HG03469 (cell line): ENCODE measurements at regions not wholly inside any gene's neighbourhood (a gene's known extent, or its start where the extent isn't known, plus 50 kb on each side); places are given as distances from the start of the nearest gene placed in this dataset.
A peak's percentile ranks its signal among the peaks of the same experiment; 100 is the strongest.
"Not testable (repeated sequence)": the region's sequence is repeated elsewhere in the genome, so short reads cannot be mapped to it uniquely, and the experiment has no call there.

Source experiments
- ATAC-seq: cut with Tn5 transposase; IDR thresholded peaks from one replicate; pipeline ENCODE4 v1.9.1; 2021; ENCODE audit warnings: mild to moderate bottlenecking, moderate library complexity, moderate number of reproducible peaks; ENCODE audit not compliant: unreplicated experiment

DNA sequence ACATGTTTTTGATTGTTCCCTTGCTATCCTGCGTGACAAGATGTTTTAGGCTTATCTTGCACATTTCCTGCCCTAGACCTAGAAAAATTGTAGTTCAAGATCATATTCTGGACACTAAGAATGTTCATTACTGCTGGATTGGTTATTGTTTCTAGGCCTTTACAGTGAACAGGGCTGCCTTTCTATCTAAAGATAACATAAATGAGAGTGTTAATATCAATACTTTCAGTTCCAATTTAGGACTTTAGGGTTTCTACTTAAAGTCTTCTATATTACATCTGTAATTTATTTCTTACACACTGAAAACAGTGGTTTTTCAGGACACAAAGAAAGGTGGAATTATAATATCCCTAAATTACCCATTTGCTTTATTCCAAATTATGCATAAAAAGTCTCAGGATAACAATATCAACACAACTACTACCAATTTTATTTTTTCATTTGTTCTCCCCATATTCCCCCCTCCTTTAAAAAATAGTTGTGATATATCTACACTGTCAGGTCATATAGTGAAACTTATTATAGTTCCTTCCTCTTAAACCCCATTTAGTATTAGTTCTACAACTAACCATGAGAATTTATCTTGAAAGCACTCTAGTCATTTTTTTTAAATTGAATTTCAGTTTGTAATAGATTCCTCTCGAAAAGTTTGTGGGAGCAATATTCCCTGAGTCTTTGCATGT is 293.9 kb upstream of the RIOK2 start:
- peak; percentile 41 for ATAC-seq

DNA sequence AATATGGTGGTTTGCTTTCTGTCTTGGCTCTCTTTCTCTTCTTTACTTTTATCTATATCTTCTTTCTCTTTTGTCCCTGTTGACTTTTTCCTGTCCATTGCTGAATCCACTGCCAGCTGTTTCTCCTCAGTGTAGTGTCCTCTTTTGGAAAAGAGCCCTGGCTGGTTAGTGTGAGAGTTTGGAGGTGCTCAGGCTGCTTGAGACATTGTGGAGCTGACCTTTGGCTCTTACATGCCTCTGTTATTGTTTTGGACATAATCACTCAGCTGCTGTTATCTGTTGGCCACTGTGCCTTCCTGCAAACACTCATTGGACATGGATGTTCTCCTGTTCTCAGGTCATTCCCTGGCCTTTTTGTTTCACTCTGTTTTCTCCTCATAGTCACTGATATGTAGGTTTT is 295.4 kb upstream of the RIOK2 start:
- ATAC-seq, result no peak

DNA sequence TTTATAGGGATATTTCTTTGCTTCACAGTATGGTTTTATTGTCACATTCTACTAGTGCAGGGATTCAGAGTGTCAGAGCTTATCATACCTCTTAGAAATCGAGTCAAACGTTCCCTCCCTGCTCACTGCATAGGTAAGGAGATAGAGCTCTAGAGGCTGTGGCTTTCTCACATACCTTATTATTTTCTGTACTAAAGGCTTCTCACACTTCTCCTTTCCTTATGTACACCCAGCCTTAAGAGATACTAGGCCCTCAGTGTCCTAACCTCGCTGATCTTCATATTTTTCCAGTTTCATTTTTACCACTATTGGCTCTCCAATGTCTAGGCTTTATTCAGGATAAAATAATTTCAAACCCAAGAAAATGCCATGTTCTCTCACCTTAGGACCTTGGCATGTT is 297.3 kb upstream of the RIOK2 start:
- ATAC-seq, result no peak

DNA sequence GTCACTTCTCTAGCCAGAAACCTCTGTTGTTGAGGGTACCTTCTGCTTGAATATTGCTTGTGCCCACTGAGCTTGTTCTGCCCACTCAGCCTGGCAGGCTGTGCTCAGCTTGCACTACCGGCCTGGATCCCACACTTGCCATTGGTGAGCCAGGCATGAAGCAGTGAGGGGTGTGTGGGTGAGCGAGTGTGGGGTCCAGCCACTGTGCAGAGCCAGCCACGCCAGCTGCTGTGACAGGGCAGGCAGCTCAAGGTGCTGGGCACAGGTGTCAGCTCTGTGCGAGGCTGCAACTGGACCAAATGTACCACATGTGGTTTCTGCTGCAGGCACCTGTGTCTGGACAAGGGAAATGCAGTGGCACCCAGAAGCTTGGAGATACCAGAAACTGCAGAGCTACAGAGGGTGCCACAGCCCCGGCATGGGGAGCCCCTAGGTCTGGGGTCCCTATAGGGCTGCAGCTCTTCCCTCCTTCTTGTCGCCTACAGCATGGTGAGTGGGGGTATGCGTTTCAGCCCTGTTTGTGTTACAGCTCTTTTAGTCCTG is 305.1 kb upstream of the RIOK2 start:
- ATAC-seq, result no peak

DNA sequence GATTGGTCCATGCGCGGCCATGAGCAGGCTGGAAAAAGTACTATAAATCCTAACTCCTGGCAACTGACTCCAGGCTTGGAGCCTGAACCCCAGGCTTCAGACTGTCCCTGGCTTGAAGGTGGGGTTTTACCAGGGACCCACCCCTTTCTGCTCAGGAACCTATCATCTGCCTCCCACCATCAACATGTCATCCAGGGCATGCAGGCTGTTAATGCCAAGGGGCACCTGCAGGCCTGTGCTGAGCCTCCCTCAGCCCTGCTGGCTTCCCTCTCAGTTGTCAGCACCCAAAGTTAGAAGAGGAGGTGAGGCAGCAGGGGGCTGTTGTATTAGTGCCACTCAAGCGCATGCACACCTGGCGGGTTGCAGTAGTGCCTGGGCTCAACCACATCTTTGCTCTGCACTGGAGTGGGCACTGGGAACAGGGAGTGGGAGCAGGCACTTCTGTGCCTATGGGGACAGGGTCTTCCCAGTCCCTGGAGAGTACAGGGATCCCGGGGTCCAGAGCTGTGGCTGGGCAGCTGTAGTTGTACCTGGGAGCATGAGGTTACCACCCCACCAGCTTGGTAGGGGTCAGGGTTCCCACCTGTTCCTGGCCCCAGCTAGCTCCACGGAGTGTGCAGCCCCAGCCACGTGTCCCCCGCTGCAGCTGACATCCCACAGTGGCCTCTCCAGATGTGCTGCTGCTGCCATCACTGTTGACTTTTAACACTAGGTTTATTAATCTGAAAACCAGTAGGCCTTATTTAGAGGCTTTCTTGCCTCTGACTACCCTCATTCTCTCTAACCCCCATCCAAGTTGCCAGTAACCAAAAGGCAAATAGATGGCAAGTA is 306.2 kb upstream of the RIOK2 start:
- no peak for ATAC-seq

DNA sequence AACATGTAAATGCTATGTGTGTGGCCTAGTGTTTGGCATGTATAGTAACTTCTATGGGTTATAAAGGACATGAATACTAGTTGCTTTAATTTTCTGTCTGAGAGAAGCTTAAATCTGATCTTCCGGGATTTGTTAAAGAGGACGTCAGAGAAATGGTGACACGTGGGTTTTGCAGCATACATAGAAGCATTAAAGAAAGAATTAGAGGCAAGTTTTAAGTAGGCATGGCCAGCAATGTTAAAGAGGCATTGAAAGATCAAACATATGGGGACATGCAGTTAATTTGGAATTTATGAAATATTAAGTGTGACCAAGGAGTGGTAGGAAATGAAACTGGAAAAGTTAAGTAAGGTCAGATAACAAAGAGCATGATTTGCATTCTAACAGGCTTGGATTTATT is 311.4 kb upstream of the RIOK2 start:
- no peak for ATAC-seq

DNA sequence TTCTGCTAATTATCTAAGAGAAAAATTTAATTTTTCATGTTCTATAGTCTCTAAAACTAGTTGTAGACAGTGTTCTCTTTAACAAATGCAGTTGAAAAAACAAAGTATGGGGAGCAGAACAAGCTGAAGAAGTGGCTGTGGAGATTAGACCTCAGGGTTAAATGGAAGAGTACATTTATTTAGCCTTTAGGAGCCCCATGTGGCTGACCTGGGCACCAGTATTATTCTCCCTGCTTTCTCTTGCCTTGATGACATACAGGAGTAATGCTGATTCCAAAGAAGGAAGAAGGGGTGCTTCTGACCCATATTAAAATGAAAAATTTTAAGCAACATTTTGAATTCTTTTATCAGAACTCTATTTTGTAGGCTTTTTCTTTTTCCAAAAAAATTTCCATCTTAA is 312.3 kb upstream of the RIOK2 start:
- ATAC-seq, result no peak

DNA sequence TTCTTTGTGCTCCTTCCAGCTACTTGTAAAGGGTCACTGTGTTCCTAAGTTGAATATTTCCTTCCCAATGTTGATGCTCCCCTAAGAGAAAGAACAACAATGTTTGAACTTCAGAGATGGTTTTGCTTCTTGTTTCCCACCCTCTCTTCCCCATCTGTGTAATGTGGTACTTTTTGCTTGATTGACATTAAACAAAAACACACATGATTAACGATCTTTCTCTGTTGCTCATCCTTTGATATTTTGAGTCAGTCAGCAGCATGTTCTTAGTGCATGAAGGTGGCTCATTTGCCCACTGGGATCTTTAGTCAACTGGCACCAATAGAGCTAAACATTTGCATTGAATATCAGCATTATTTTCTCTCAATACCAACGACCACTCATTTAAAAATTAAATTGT is 313.0 kb upstream of the RIOK2 start:
- ATAC-seq, result no peak

DNA sequence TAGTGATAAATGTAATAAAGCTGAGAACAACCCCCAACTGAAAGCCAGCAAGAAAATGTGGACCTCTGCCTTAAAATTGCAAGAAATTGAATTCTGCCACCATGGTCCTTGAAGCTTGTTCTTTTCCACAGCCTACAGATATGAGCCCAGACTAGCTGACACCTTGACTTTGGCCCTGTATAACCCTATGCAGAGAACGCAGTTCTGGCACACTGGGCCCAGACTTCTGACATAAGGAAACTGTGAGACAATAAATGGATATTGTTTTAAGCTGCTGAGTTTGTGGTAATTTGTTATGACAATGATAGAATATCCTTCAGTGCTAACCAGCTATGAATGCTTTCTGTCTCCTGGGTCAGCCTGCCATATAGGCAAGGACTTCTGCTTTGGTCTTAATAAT is 315.6 kb upstream of the RIOK2 start:
- ATAC-seq, result no peak

DNA sequence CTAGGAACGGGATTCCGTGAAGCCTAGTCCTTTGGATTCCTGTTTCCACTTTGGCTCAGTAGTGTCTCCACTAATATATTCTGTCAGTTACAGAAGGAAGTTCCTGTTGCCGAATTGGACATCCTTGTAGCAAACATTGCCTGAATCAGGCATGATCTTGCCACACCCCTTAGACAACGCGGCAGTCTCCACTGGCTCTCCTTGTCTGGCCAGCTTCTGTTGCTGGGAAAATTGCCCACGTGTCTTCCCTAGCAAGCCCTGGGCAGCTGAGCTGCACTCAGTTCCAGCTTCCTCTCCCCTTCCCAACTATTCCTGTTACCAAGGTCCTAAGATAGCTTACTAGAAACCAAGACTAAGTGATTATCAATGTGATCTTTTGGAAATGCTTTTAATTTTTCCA is 316.6 kb upstream of the RIOK2 start:
- ATAC-seq, result no peak

DNA sequence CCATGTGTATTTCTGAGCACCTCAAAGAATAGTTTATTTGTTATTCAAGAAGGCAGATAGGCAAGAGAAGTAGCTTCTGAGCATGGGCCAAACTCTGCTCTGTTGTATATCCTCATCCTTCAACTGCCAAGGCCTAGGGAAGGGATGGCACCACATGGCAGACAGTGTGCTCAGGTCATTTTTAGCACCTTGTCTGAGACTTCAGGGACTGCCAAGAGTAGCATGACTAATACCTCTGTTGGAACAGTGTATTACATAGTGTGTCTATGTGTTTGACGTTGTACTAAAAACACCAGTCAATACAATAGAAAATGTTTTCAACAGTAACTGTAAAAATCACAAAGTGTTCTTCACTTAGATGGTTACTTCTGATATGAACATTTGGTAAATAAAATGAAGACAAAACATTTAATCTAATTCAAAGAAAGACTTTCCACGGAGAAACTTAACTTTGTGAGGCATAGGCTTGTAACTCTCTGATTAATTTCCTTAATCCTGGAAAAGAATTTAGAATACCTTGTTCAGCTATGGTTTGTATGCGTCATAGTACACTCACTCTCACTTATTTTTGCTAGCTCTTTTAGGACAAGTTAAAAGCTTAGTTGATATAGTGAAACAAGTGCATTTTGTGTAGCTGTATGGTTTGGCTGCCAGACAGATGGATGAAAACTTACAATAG is 318.4 kb upstream of the RIOK2 start:
- no peak for ATAC-seq

DNA sequence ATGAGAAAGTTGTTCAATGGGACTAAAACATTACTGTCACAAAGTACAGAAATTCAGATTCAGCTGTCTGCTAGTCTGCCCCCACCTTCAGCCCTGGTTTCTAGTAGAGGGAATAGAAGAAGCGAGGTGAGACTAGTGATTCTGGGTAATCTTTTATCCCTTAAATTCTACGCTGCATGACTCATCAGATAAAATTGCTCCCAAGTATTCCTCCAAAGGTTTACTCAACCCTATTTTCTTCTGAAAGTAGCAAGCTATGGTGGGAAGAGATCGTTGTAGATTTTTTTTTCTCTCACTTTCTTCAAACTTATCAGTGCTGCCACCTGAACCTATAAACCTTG is 318.9 kb upstream of the RIOK2 start:
- no peak for ATAC-seq

DNA sequence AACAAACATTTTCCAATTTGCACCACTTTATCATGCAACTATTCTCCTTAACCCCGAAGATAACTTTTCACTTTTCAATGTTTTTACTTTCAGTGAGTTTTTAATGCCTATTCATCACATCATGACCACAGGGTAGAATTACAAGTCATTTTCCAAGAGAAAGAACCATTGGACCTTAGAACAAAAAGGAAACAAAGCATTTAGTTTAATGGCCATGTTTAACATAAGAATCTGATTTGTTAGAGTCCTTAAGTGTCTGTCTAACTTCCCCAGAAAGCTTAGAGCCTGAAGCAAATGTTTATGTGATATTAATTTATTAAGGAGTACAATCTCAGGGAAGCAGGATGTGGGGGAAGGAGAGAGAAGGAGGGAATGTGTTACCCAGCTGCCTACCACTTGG is 325.8 kb upstream of the RIOK2 start:
- ATAC-seq, result no peak

DNA sequence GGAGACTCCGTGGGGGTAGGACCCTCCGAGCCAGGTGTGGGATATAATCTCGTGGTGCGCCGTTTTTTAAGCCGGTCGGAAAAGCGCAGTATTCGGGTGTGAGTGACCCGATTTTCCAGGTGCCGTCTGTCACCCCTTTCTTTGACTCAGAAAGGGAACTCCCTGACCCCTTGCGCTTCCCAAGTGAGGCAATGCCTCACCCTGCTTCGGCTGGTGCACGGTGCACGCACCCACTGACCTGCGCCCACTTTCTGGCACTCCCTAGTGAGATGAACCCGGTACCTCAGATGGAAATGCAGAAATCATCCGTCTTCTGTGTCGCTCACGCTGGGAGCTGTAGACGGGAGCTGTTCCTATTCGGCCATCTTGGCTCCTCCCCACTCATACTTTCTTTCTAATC is 336.5 kb upstream of the RIOK2 start:
- ATAC-seq, result not testable (repeated sequence)

DNA sequence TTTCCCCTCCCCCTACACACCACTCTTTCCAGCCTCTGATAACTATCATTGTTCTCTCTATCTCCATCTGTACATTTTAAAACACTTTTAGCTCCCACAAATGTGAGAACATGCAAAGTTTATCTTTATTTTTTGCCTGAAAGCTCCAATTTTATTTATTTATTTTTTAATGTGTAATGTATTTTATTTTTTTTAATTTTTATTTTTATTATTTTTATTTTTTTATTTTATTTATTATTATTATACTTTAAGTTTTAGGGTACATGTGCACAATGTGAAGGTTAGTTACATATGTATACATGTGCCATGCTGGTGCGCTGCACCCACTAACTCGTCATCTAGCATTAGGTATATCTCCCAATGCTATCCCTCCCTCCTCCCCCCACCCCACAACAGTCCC is 340.3 kb upstream of the RIOK2 start:
- ATAC-seq, result not testable (repeated sequence)

DNA sequence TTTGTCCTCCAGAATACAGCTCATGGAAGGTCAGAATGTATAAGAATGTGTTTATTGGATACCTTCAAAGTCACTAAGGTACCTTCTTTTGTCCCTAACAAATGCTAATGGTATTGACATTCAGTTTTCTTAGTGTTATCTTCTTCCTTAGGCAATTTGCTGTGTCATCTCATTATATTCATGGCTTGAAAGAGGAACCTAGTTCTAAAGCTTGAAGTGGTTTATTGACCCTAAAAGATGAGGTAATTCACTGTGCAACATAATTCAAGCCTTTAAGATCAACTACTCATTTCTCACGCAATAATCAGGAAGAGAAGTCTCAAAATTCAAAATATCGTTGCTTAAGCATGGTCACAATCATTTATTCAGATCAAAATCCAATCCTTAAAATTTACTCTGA is 342.7 kb upstream of the RIOK2 start:
- no peak for ATAC-seq

DNA sequence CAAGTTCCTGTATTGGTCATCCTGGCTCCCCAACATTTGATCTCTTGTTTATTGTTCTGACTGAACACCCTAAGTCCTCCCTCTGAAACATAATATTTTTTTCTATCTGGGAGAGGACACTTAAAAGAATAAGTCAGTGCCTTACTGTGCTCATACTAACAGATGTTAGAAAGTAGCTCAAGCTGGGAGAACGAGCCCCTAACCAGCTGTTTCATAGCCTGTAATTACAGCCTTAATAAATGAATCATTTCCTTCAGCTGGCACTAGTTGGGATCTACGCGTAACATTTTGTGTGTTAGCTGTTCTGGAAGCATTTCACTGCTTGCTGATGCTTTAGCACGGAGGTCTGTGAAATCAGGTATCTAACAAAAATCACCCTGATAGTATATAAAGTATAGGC is 345.9 kb upstream of the RIOK2 start:
- no peak for ATAC-seq

DNA sequence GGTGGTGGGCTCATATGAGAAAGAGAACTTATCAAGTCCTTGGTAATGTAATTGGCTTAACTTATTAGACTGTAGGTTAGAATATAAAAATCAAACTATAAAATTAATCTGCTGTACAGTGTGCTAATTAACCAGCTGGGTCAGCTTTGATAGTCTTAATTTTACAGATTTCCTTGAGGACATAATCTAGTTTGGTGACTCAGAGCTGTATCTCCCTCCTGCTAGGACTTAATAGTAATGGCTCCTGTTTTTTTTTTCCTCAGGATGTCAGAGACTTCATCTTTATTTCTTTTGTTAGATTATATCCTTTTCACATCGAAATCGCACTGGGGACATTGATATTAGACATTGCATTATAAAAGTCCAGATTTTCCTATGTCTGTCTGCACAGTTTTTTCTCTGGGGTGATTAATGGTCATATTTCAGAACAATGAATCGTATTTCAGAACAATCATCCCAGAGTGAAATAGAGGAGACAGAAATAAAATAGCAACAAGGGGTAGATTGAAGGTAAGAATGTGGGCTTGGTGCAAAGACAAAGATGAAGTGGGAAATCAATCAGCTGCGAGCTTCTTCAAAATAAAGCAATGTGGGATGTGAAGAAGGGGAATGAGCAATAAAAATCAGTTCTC is 346.4 kb upstream of the RIOK2 start:
- ATAC-seq, result no peak

DNA sequence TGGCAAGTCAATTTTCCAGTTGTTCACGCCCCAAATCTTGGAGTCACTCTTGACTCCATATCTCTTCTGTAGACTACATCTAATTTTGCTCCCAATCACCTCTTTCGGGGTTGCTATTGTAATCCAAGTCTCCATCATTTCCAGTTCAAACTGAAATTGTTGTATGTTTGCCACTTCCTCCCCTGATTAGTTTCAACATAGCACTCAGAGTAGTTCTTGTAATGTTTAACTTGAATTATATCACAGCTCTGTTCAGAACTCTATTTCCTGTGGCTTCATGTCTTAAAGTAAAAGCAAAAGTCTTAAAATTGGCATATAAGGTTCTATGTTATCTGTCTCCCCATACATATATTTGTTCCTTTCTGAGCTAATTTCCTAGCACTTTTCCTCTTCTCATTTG is 348.5 kb upstream of the RIOK2 start:
- ATAC-seq, result peak; percentile 65

DNA sequence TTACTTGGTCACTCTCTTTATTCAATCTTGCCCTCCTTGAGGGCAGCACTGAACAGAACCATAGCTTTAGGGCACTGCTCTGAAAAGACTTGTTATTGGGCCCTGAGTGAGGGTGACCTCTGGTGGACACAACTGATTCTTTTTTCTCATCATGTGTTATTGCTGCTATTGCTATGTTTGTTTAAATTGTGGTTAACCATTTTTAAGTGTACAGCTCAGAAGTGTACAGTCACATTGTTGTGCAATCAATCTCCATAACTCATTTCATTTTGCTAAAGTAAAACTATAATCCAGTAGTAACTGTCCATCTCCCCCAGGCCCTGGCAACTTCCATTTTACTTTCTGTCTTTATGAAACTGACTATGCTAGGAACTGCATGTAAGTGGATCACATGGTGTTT is 351.1 kb upstream of the RIOK2 start:
- peak; percentile 61 for ATAC-seq

DNA sequence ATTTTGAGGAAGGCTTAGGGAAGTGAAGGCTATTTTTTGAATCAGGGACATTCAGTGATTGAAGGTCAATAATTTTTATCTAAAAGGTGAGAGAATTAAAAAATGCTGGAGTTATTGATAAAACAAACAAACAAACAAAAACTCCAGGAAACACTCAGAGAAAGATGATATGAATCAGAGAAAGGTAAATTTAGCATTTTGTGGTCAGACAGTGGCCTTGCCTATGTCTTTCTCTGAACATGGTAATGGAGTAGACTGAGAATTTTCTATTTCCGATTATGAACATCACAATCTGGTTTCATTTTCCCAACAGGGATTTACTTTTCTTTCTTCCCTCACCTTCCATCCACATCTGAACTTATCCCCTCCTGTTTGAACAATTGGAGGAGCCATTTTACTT is 353.6 kb upstream of the RIOK2 start:
- ATAC-seq, result no peak
